Cardiac septum (tissue), 1 donor: ENCODE measurements at regions not wholly inside any gene's neighbourhood (a gene's known extent, or its start where the extent isn't known, plus 50 kb on each side); places are given as distances from the start of the nearest gene placed in this dataset.
"Not testable (repeated sequence)": the region's sequence is repeated elsewhere in the genome, so short reads cannot be mapped to it uniquely, and the experiment has no call there.

Experiments
- DNase-seq: peaks from one replicate; pipeline ENCODE4 v3.0.0-alpha.2; 2020; ENCODE audit warnings: low spot score
- intact Hi-C: fragments of 100-400 bp; cut with DNase I; formaldehyde crosslinking; loops from one replicate; pipeline ENCODE4 v1.14.0; 2022
- donor health status: DM: no; HTN: no; CAD: no.

DNA sequence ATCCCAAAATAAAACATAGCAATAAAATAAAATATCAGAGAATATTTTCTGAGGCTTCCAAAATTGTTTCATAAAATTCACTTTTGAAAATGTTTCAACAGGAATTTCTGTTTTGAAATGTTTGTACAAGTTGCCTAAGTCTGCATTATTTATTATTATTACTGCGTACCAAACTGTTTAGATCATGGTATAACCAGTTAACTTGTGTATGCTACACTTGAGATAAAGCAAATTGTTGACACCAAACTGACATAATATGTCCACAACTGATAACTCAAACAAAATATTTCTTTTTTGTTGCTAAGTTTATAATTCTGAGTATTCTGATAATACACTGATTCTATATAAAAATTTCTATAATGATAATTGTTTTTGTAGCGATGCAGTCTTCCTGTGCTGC is 531.8 kb upstream of the EYS start:
- no peak for DNase-seq
- intact Hi-C loops: no loop called here

- intact Hi-C loops: no loop called here
- DNase-seq: no peak
These were observed 525.9 kb upstream of the EYS start for GRCh38 chr6:66232890-66233289.

GRCh38 chr6:66230591-66230990 is 523.6 kb upstream of the EYS start:
- no peak for DNase-seq

DNA sequence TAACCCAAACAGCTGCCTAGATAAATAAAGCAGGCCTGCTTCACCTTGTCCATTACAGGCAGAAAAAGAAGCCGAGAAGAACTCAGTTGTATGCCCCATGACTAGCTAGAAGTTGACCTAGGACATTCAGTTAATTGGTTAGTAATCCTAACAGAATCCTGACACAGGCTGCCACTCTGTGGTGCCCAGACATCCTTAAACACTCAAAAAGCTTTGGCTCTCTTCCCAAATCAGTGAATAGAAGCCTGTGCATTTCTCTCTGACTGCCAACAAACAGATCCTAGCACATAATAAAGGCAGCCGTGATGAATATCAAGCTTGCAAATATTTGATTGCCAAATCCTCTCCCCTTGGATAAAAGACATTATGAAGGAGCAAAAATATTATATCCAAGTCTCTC is 519.1 kb upstream of the EYS start:
- intact Hi-C loops: no loop called here
- DNase-seq: no peak

More at GRCh38 chr6:66230591-66230990, 523.6 kb upstream of the EYS start:
- intact Hi-C loops: no loop called here

- intact Hi-C loops: no loop called here
- no peak for DNase-seq
These were observed 503.9 kb upstream of the EYS start for GRCh38 chr6:66210964-66211363.

GRCh38 chr6:66200390-66200789 is 493.4 kb upstream of the EYS start:
- intact Hi-C loops: no loop called here
- no peak for DNase-seq

DNA sequence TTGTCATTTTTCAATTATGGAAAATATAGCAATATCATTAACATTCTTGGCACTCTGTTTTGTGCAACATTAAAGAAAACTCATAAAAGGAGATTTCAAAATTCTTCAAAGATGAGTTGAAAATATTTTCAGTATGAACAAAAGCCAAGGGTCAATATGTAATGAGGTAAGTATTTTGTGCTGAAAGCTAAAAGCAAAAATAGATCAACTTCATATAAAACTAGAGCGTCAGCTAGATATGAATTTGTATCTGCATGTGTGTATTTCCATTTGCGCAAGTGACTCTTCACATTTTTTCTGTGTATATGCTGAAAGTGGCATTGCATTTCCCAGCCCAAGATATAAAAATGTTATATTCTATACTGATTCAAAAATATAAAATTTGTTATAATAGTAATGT is 492.1 kb upstream of the EYS start:
- DNase-seq: no peak
- intact Hi-C loops: no loop called here

DNA sequence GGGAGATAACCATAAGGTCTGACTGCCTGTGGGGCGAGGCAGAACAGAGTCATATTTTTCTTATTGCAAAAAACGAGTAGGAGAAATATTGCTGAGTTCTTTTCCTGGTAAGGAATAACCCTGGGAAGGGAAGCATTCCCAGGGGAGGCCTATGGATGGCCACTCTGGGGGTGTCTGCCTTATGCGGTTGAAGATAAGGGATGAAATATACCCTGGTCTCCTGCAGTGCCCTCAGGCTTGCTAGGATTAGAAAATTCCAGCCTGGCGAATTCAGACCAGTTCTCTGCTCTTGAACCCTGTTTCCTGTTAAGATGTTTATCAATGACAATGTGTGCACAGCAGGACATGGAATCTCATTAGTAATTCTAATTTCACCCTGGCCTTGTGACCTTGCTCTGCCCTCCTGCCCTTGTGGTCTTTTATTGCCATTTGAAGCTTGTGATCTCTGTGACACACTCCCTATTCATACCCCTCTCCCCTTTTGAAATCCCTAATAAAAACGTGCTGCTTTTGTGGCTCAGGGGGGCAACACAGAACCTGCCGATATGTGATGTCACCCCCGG is 491.1 kb upstream of the EYS start:
- intact Hi-C loops: no loop called here
- DNase-seq: no peak

- no peak for DNase-seq
- intact Hi-C loops: no loop called here
These were observed 483.8 kb upstream of the EYS start for GRCh38 chr6:66190858-66191257.

- DNase-seq: no peak
- intact Hi-C loops: no loop called here
These were observed 482.9 kb upstream of the EYS start for GRCh38 chr6:66189915-66190314.

- intact Hi-C loops: no loop called here
These were observed 479.7 kb upstream of the EYS start for GRCh38 chr6:66186756-66187155.

GRCh38 chr6:66184091-66184490 is 477.1 kb upstream of the EYS start:
- intact Hi-C loops: no loop called here
- no peak for DNase-seq

More at GRCh38 chr6:66186756-66187155, 479.7 kb upstream of the EYS start:
- no peak for DNase-seq

DNA sequence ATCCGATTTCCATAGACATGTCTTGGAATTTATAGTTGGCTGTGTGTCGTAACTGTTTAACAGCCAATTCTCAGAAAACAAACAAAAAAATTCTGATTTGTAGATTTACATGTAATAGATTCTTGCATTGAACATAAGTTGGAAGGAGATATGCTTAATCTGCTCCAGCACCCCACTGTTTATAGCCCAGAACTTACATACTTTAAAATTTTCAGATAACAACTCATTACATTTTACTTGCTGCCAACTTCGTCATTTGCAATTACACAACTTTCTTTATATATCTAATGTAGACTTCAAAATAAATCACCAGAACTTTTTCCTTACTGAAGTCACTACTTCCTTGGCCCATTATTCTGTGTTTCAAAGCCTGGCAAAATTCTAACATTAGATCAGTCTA is 472.3 kb upstream of the EYS start:
- DNase-seq: no peak
- intact Hi-C loops: no loop called here

DNA sequence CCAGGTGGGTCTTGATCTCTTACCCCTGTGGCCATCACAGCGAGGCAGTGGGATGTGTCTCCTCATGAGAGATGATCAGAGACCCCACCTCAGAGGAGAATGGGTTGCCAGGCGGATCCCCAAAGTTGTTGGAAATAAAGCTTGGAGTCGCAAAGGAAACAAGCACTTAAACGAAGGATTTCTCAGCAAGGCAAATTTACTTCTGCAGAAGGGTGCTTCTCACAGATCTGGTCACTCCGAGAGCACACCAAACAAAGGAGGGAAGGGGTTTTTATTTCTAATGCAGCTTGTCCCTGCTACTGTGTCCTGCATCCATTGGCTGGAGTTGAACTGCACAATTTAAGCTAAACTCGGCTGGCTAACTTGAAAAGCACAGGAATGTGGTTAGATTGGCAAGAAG is 466.6 kb upstream of the EYS start:
- no peak for DNase-seq
- intact Hi-C loops: no loop called here

GRCh38 chr6:66166713-66167112 is 459.7 kb upstream of the EYS start:
- DNase-seq, intact Hi-C loops: not testable (repeated sequence)

- intact Hi-C loops: no loop called here
- DNase-seq: no peak
These were observed 454.6 kb upstream of the EYS start for GRCh38 chr6:66161546-66162108.

GRCh38 chr6:66159937-66160336 is 452.9 kb upstream of the EYS start:
- intact Hi-C loops: no loop called here
- DNase-seq: no peak

- DNase-seq: no peak
- intact Hi-C loops: no loop called here
These were observed 446.2 kb upstream of the EYS start for GRCh38 chr6:66153247-66153646.

DNA sequence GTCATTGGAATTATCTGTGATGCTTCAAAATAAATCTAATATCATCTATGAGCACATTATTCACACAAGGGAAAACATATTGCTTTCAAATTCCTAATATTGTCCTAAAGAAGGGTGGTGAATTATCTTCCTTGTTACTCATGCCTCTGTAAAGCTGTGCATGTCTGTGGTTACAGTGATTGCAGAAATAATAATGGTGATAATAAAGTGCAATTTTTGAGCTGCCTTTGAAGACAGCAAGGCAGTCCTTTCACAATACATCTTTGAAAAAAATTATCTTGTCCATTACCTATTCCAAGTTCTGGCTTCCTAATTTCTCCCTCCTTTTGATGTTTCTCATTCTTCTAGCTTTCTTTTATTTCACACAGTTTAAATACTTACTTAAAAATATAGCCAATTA is 442.1 kb upstream of the EYS start:
- DNase-seq: no peak
- intact Hi-C loops: no loop called here

- no peak for DNase-seq
- intact Hi-C loops: no loop called here
These were observed 438.8 kb upstream of the EYS start for GRCh38 chr6:66145867-66146266.

DNA sequence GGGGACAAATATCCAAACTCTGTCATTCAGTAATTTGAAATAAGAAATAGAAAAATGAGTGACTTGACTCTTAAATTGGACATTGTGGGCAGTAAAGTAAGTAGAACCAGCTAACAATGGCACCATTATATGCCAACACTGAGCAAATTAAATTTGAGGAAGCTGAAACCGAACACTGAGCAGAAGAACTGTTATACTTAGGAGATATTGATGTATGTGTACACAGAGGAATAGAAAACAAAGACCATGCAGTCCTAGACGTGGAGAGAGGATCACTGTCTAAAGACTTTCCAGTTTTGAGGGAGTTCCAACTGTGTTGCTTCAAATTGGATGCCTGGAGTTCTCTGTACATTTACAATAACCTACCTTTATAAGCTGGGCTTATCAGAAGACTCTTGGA is 427.0 kb upstream of the EYS start:
- DNase-seq: no peak
- intact Hi-C loops: no loop called here

- DNase-seq: no peak
- intact Hi-C loops: no loop called here
These were observed 421.6 kb upstream of the EYS start for GRCh38 chr6:66128656-66129055.
